ENCODE measurements at regions not wholly inside any gene's neighbourhood (a gene's known extent, or its start where the extent isn't known, plus 50 kb on each side); places are given as distances from the start of the nearest gene placed in this dataset.

DNA sequence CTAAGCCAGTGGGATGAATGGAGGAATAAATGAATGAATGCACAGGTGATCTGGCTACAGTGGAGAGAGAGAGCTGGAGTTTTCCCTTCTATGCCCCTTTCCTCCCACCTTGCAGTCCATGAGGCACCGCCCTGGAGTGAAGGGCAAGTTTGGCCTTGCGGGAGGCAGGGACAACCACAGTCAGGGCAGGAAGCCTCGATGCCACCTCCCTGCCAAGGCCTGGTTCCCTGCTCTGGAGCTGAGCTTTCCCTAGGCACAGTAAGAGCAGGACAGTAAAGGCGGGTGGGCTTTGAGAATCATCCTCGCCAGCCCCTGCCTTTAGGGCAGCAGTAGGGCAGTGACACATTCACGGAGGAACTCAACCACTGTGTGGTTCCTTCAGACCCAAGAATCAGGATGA, 72.6 kb downstream of the RBFOX3 start:
- BruUV-seq (replicated peaks): no TSS peak
- H3F3A ChIP-seq (ENCODE audit: low read length, unreplicated experiment): no peaks in the 10 kb centered on the region
- H3K4me3 ChIP-seq (ENCODE audit: low read length): no peak overlapping the region
- no peaks in the 10 kb centered on the region for H3K36me3 ChIP-seq (ENCODE audit: low read depth, low read length)
- H3K4me1 ChIP-seq (ENCODE audit: insufficient read depth, low read length): no peaks in the 10 kb centered on the region
- intact Hi-C loops (cut with micrococcal nuclease): no loop called here
- H3K79me2 ChIP-seq (ENCODE audit: low read length): no peaks in the 10 kb centered on the region
- no peak overlapping the region for H2AFZ ChIP-seq (ENCODE audit: low read length)
- H3K9ac ChIP-seq (ENCODE audit: low read length): no peak overlapping the region
- H3K27me3 ChIP-seq (ENCODE audit: low read length): peaks cover 97% of the 10 kb centered on the region
- TF ChIP-seq EZH2phosphoT487 (IDR thresholded peaks at IDR 0.05; ENCODE audit: borderline replicate concordance, low read length): no peak
- TF ChIP-seq, protein P1, sequence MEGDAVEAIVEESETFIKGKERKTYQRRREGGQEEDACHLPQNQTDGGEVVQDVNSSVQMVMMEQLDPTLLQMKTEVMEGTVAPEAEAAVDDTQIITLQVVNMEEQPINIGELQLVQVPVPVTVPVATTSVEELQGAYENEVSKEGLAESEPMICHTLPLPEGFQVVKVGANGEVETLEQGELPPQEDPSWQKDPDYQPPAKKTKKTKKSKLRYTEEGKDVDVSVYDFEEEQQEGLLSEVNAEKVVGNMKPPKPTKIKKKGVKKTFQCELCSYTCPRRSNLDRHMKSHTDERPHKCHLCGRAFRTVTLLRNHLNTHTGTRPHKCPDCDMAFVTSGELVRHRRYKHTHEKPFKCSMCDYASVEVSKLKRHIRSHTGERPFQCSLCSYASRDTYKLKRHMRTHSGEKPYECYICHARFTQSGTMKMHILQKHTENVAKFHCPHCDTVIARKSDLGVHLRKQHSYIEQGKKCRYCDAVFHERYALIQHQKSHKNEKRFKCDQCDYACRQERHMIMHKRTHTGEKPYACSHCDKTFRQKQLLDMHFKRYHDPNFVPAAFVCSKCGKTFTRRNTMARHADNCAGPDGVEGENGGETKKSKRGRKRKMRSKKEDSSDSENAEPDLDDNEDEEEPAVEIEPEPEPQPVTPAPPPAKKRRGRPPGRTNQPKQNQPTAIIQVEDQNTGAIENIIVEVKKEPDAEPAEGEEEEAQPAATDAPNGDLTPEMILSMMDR (conservative IDR thresholded peaks at IDR 0.05; ENCODE audit: low read depth, low read length): no peak
- TF ChIP-seq EZH2 (IDR thresholded peaks at IDR 0.05; ENCODE audit: low read length, unreplicated experiment): no peak
- no peaks in the 10 kb centered on the region for H4K20me1 ChIP-seq (ENCODE audit: low read length)
- no peaks in the 10 kb centered on the region for H3K9me3 ChIP-seq (ENCODE audit: low read length)
- POLR2A ChIA-PET (ENCODE audit: unreplicated experiment): interaction anchor here (0.6 kb wide), 1 partner anchor 58 kb away, joined by 4 read pairs; no protein-coding TSS in a partner anchor
- H3K9me2 ChIP-seq (replicated peaks; ENCODE audit: low read length): no peaks in the 10 kb centered on the region
- CTCF ChIA-PET: no interaction called here
- ATAC-seq: no peak
- DNase-seq: no peak
- H3K4me2 ChIP-seq (ENCODE audit: low read length): no peak overlapping the region
- no peak overlapping the region for H3K27ac ChIP-seq (ENCODE audit: low read length)

- ChIA-PET CTCF (no interaction called here), POLR2A (ENCODE audit: unreplicated experiment) (no interaction called here)
- H3K27ac ChIP-seq (ENCODE audit: low read length): no peak overlapping the region
- no peaks in the 10 kb centered on the region for H3K9me3 ChIP-seq (ENCODE audit: low read length)
- H3K9ac ChIP-seq (ENCODE audit: low read length): no peak overlapping the region
- no peaks in the 10 kb centered on the region for H3K9me2 ChIP-seq (replicated peaks; ENCODE audit: low read length)
- H3K79me2 ChIP-seq (ENCODE audit: low read length): no peaks in the 10 kb centered on the region
- H3K27me3 ChIP-seq (ENCODE audit: low read length): peaks cover 97% of the 10 kb centered on the region
- DNase-seq (no peak), ATAC-seq (no peak)
- no TSS peak for BruUV-seq (replicated peaks)
- no peak overlapping the region for H3K4me3 ChIP-seq (ENCODE audit: low read length)
- H3K36me3 ChIP-seq (ENCODE audit: low read depth, low read length): no peaks in the 10 kb centered on the region
- no peaks in the 10 kb centered on the region for H3F3A ChIP-seq (ENCODE audit: low read length, unreplicated experiment)
- H4K20me1 ChIP-seq (ENCODE audit: low read length): no peaks in the 10 kb centered on the region
- intact Hi-C loops (cut with micrococcal nuclease): no loop called here
- TF ChIP-seq EZH2 (IDR thresholded peaks at IDR 0.05; ENCODE audit: low read length, unreplicated experiment): no peak
- TF ChIP-seq, protein P1 (conservative IDR thresholded peaks at IDR 0.05; ENCODE audit: low read depth, low read length): no peak
- TF ChIP-seq EZH2phosphoT487 (IDR thresholded peaks at IDR 0.05; ENCODE audit: borderline replicate concordance, low read length): no peak
- no peak overlapping the region for H3K4me2 ChIP-seq (ENCODE audit: low read length)
- H3K4me1 ChIP-seq (ENCODE audit: insufficient read depth, low read length): no peaks in the 10 kb centered on the region
- H2AFZ ChIP-seq (ENCODE audit: low read length): no peak overlapping the region
Measured at GRCh38 chr17:79537686-79538085, 73.2 kb downstream of the RBFOX3 start.

DNA sequence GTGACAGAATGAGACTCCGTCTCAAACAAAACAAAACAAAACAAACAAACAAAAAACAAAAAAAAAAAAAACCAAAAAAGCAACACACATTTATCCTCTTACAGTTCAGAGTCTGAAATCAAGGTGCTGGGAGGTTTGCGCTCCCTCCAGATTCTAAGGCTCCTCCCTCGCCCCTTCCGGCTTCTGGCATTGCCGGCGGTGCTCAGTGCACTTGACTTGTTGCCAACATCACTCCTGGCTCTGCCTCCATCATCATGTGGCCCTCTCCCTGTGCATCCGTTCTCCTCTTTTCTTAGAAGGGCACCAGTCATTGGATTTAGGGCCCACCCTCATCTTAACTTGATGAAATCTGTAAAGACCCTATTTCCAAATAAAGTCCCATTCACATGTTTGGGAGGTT, 73.8 kb downstream of the RBFOX3 start:
- no peak overlapping the region for H3K9ac ChIP-seq (ENCODE audit: low read length)
- no peaks in the 10 kb centered on the region for H3F3A ChIP-seq (ENCODE audit: low read length, unreplicated experiment)
- no peak for TF ChIP-seq EZH2 (IDR thresholded peaks at IDR 0.05; ENCODE audit: low read length, unreplicated experiment)
- TF ChIP-seq, protein P1 (conservative IDR thresholded peaks at IDR 0.05; ENCODE audit: low read depth, low read length): no peak
- TF ChIP-seq EZH2phosphoT487 (IDR thresholded peaks at IDR 0.05; ENCODE audit: borderline replicate concordance, low read length): no peak
- no peak overlapping the region for H2AFZ ChIP-seq (ENCODE audit: low read length)
- no peaks in the 10 kb centered on the region for H4K20me1 ChIP-seq (ENCODE audit: low read length)
- CTCF ChIA-PET: no interaction called here
- no peaks in the 10 kb centered on the region for H3K9me2 ChIP-seq (replicated peaks; ENCODE audit: low read length)
- H3K79me2 ChIP-seq (ENCODE audit: low read length): no peaks in the 10 kb centered on the region
- POLR2A ChIA-PET (ENCODE audit: unreplicated experiment): no interaction called here
- no peaks in the 10 kb centered on the region for H3K9me3 ChIP-seq (ENCODE audit: low read length)
- BruUV-seq (replicated peaks): no TSS peak
- H3K27me3 ChIP-seq (ENCODE audit: low read length): peaks cover 98% of the 10 kb centered on the region
- intact Hi-C loops (cut with micrococcal nuclease): no loop called here
- H3K27ac ChIP-seq (ENCODE audit: low read length): no peak overlapping the region
- H3K36me3 ChIP-seq (ENCODE audit: low read depth, low read length): no peaks in the 10 kb centered on the region
- no peaks in the 10 kb centered on the region for H3K4me1 ChIP-seq (ENCODE audit: insufficient read depth, low read length)
- ATAC-seq: no peak
- H3K4me2 ChIP-seq (ENCODE audit: low read length): no peak overlapping the region
- no peak for DNase-seq
- no peak overlapping the region for H3K4me3 ChIP-seq (ENCODE audit: low read length)
